Thoracic aorta (tissue), 2 donors: ENCODE measurements at regions not wholly inside any gene's neighbourhood (a gene's known extent, or its start where the extent isn't known, plus 50 kb on each side); places are given as distances from the start of the nearest gene placed in this dataset.

Experiments used
- ATAC-seq: fragments of 150-250 bp; one replicate; pipeline ENCODE4 v1.8.0; 2017; ENCODE audit warnings: low read depth; ENCODE audit not compliant: insufficient number of reproducible peaks, low FRiP score
- DNase-seq: peaks from one replicate; pipeline ENCODE4 v3.0.0-alpha.2; 2020; ENCODE audit warnings: low spot score
- H3K27ac ChIP-seq, 2 donors: fragments of 200-600 bp; sonication (generic); 1 replicate in 1 of 2; 2 replicates in 1 of 2; pipeline ENCODE4 v1.5.1; 2016; ENCODE audit warnings: mild to moderate bottlenecking in 2 of 2, moderate library complexity in 2 of 2
- H3K27me3 ChIP-seq: fragments of 200-600 bp; sonication (generic); replicated peaks from 2 replicates; pipeline ENCODE4 v1.6.0; 2016; ENCODE audit warnings: mild to moderate bottlenecking; ENCODE audit not compliant: insufficient read depth
- H3K36me3 ChIP-seq: fragments of 200-600 bp; sonication (generic); one replicate; pipeline ENCODE4 v1.5.1; 2016
- H3K4me1 ChIP-seq, 2 donors: fragments of 200-600 bp; sonication (generic); 1 replicate in 1 of 2; 2 replicates in 1 of 2; pipeline versions ENCODE4 v1.5.1 to v1.6.0; 2016; ENCODE audit warnings: low read depth in 2 of 2, mild to moderate bottlenecking in 1 of 2; ENCODE audit not compliant: control insufficient read depth in 1 of 2
- H3K4me3 ChIP-seq: fragments of 200-600 bp; sonication (generic); 2 replicates; pipeline ENCODE4 v1.5.1; 2016; ENCODE audit warnings: mild to moderate bottlenecking
- H3K9me3 ChIP-seq: fragments of 200-600 bp; sonication (generic); 2 replicates; pipeline ENCODE4 v1.5.1; 2016
- CTCF ChIP-seq: fragments of 200-600 bp; sonication (generic); IDR thresholded peaks from one replicate; pipeline ENCODE4 v1.5.1; 2019; ENCODE audit warnings: antibody characterized with exemption

- Histone ChIP-seq H3K9me3 (no peaks in the 10 kb centered on the region), H3K27ac (no peak overlapping the region), H3K4me1 (no peaks in the 10 kb centered on the region), H3K27me3 (no peaks in the 10 kb centered on the region), H3K4me3 (no peak overlapping the region), H3K36me3 (no peaks in the 10 kb centered on the region)
- no peak for DNase-seq
- no peak for ATAC-seq
- TF ChIP-seq CTCF: no peak
Observed at GRCh38 chr18:30034818-30035217, 1007.7 kb downstream of the DSC3 start.

GRCh38 chr18:30016179-30016578 is 1026.4 kb downstream of the DSC3 start:
- Histone ChIP-seq H3K36me3 (no peaks in the 10 kb centered on the region), H3K4me1 (no peaks in the 10 kb centered on the region), H3K27ac (no peak overlapping the region), H3K9me3 (no peaks in the 10 kb centered on the region), H3K27me3 (no peaks in the 10 kb centered on the region), H3K4me3 (no peak overlapping the region)
- TF ChIP-seq CTCF: no peak
- DNase-seq: no peak
- ATAC-seq: no peak

GRCh38 chr18:30004965-30005364 is 1037.6 kb downstream of the DSC3 start:
- Histone ChIP-seq H3K9me3 (no peaks in the 10 kb centered on the region), H3K27ac (no peak overlapping the region), H3K4me3 (no peak overlapping the region), H3K4me1 (no peaks in the 10 kb centered on the region), H3K36me3 (no peaks in the 10 kb centered on the region), H3K27me3 (no peaks in the 10 kb centered on the region)
- DNase-seq (no peak), ATAC-seq (no peak)
- no peak for TF ChIP-seq CTCF

GRCh38 chr18:29982218-29982617 is 1060.3 kb downstream of the DSC3 start:
- Histone ChIP-seq H3K4me1 (no peaks in the 10 kb centered on the region), H3K27me3 (no peaks in the 10 kb centered on the region), H3K27ac (no peak overlapping the region), H3K4me3 (no peak overlapping the region), H3K36me3 (no peaks in the 10 kb centered on the region), H3K9me3 (no peaks in the 10 kb centered on the region)
- TF ChIP-seq CTCF: no peak
- DNase-seq (no peak), ATAC-seq (no peak)

GRCh38 chr18:29979881-29980280 is 1062.7 kb downstream of the DSC3 start:
- no peak overlapping the region for H3K27ac ChIP-seq
- no peak overlapping the region for H3K4me3 ChIP-seq
- H3K4me1 ChIP-seq: no peaks in the 10 kb centered on the region
- no peaks in the 10 kb centered on the region for H3K27me3 ChIP-seq
- DNase-seq (no peak), ATAC-seq (no peak)
- no peak for TF ChIP-seq CTCF
- H3K36me3 ChIP-seq: no peaks in the 10 kb centered on the region
- no peaks in the 10 kb centered on the region for H3K9me3 ChIP-seq
